ENCODE measurements at regions not wholly inside any gene's neighbourhood (a gene's known extent, or its start where the extent isn't known, plus 50 kb on each side); places are given as distances from the start of the nearest gene placed in this dataset.

DNA sequence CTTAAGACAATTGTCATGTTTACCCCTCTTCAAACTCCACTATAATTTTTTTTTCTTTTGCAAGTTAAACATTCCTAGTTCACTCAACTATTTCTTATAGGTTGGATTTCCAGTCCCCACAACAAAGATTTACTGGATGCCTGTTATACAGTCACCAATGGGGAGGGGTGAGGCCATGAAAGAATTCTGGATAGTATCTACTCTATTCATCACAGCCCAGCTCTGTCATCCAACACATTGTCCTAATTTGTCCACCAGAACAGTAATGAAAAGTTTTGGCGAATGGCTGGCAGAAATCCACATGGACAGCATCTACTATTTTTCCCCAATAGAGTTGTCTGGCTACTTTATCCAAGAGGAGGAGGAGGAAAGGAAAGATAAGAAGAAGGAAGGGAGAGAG is 192.7 kb upstream of the S100G start:
- no peak overlapping the region for H3K4me3 ChIP-seq
- TF ChIP-seq, protein P1, sequence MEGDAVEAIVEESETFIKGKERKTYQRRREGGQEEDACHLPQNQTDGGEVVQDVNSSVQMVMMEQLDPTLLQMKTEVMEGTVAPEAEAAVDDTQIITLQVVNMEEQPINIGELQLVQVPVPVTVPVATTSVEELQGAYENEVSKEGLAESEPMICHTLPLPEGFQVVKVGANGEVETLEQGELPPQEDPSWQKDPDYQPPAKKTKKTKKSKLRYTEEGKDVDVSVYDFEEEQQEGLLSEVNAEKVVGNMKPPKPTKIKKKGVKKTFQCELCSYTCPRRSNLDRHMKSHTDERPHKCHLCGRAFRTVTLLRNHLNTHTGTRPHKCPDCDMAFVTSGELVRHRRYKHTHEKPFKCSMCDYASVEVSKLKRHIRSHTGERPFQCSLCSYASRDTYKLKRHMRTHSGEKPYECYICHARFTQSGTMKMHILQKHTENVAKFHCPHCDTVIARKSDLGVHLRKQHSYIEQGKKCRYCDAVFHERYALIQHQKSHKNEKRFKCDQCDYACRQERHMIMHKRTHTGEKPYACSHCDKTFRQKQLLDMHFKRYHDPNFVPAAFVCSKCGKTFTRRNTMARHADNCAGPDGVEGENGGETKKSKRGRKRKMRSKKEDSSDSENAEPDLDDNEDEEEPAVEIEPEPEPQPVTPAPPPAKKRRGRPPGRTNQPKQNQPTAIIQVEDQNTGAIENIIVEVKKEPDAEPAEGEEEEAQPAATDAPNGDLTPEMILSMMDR (IDR thresholded peaks at IDR 0.05; ENCODE audit: borderline replicate concordance): no peak
- H3K27ac ChIP-seq (replicated peaks): no peak overlapping the region
- no peaks in the 10 kb centered on the region for H3K4me1 ChIP-seq
- intact Hi-C loops (cut with micrococcal nuclease): no loop called here
- no peaks in the 10 kb centered on the region for H3K9me3 ChIP-seq (replicated peaks)
- H3K27me3 ChIP-seq (ENCODE audit: low read depth): no peaks in the 10 kb centered on the region
- no peak for DNase-seq
- no peaks in the 10 kb centered on the region for H3K36me3 ChIP-seq

DNA sequence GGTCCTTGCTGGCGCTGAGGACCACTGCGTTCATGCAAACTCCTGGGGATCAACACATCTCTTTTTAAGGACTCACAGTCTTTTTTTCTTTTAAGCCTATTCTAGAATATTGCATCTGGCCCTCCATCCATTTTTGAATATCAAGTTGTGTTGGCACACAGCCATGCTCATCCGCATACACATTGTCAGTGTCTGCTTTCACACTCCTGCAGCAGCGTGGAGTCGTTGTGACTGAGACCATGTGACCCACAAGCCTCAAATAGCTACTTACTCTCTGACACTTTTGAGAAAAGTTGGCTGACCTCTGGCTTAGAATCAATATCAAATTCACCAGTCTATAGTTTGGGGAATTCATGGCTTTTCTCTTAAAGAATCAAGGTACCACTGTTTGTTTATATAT is 191.8 kb upstream of the S100G start:
- no peaks in the 10 kb centered on the region for H3K4me1 ChIP-seq
- intact Hi-C loops (cut with micrococcal nuclease): no loop called here
- no peak for DNase-seq
- H3K9me3 ChIP-seq (replicated peaks): no peaks in the 10 kb centered on the region
- no peaks in the 10 kb centered on the region for H3K36me3 ChIP-seq
- TF ChIP-seq, protein P1 (IDR thresholded peaks at IDR 0.05; ENCODE audit: borderline replicate concordance): no peak
- no peak overlapping the region for H3K4me3 ChIP-seq
- no peaks in the 10 kb centered on the region for H3K27me3 ChIP-seq (ENCODE audit: low read depth)
- H3K27ac ChIP-seq (replicated peaks): no peak overlapping the region

DNA sequence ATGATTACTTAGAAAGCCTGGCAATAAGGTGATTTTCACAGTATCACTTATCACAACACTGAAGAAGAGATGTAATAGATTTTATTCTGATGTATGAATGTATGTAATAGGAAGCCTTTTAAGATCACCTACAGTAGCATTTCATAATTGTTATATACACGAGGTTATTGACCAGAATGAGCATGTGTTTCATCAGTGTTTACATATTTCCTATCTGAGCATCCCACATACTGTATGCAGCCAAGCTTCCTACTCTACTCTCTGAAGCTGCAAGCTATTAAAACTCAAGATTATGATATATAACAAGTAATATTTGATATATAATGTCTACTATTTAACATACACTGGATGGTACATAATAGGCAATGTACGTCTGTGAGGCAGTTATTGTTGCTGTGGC is 190.9 kb upstream of the S100G start:
- intact Hi-C loops (cut with micrococcal nuclease): no loop called here
- Histone ChIP-seq H3K4me1 (no peaks in the 10 kb centered on the region), H3K4me3 (no peak overlapping the region), H3K27me3 (ENCODE audit: low read depth) (no peaks in the 10 kb centered on the region), H3K27ac (replicated peaks) (no peak overlapping the region), H3K9me3 (replicated peaks) (no peaks in the 10 kb centered on the region), H3K36me3 (no peaks in the 10 kb centered on the region)
- TF ChIP-seq, protein P1 (IDR thresholded peaks at IDR 0.05; ENCODE audit: borderline replicate concordance): no peak
- no peak for DNase-seq

DNA sequence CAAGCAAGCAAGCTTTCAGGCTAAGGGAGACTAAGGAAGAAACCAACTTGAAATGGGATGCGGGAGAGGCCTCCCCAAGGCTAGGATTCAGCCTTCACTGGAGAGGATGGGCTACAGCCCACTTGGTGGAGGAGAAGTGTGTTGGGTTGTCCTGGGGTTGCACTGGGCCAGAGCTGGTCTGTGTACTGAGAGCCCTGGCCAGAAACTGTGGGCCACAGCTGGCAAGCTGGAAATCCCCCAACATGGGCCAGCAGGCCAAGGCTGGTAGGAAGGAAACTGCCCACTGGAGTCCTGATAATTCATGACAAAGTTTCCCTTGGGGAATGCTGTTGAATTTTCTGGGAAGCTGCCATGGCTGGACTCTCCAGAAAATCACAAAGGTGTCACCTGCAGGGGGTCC is 188.0 kb upstream of the S100G start:
- no peak for DNase-seq
- Histone ChIP-seq H3K9me3 (replicated peaks) (no peaks in the 10 kb centered on the region), H3K27me3 (ENCODE audit: low read depth) (no peaks in the 10 kb centered on the region), H3K4me1 (no peaks in the 10 kb centered on the region), H3K27ac (replicated peaks) (no peak overlapping the region), H3K4me3 (no peak overlapping the region), H3K36me3 (no peaks in the 10 kb centered on the region)
- intact Hi-C loops (cut with micrococcal nuclease): no loop called here
- TF ChIP-seq, protein P1 (IDR thresholded peaks at IDR 0.05; ENCODE audit: borderline replicate concordance): no peak

DNA sequence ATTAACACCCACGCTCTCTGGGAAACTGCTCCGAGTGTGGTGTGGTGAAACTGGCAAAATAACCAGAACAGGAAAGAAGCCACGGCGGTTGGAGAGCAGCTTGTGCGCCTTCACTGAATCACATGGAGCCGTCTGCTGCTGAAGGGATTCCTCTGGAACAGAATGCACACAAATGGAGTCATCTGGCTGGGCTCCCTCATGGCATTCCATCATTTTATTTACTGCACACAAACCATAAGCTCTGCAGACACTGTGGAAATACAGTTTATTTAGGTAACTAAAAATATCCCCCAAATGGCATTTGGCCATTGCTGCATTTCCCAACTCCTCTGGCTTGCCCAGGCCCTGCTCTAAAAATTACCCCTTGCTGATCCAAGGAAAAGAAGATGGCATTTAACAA is 187.0 kb upstream of the S100G start:
- Histone ChIP-seq H3K27me3 (ENCODE audit: low read depth) (no peaks in the 10 kb centered on the region), H3K27ac (replicated peaks) (no peak overlapping the region), H3K9me3 (replicated peaks) (no peaks in the 10 kb centered on the region), H3K36me3 (no peaks in the 10 kb centered on the region), H3K4me3 (no peak overlapping the region), H3K4me1 (no peaks in the 10 kb centered on the region)
- intact Hi-C loops (cut with micrococcal nuclease): no loop called here
- TF ChIP-seq, protein P1 (IDR thresholded peaks at IDR 0.05; ENCODE audit: borderline replicate concordance): no peak
- DNase-seq: no peak

DNA sequence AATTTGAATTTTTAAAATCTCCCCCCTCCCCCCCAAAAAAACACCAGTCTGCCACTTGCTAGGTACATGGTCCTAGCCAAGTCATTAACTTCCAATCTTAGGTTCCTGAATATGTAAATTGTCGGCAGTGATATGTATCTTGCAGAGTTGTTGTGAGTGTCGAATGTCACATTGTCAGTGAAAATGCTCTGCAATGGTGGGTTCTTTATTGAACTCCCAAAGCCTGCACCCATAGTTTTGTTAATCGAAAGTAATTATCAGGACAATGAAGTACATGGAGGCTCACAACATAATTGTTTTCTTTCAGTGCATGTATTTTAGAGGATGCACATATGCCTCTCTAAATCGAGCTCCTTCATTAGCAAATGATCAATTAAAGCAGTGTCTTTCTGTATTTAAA is 185.6 kb upstream of the S100G start:
- H3K4me3 ChIP-seq: no peak overlapping the region
- TF ChIP-seq, protein P1 (IDR thresholded peaks at IDR 0.05; ENCODE audit: borderline replicate concordance): no peak
- intact Hi-C loops (cut with micrococcal nuclease): no loop called here
- H3K9me3 ChIP-seq (replicated peaks): no peaks in the 10 kb centered on the region
- H3K27ac ChIP-seq (replicated peaks): no peak overlapping the region
- H3K27me3 ChIP-seq (ENCODE audit: low read depth): no peaks in the 10 kb centered on the region
- H3K36me3 ChIP-seq: no peaks in the 10 kb centered on the region
- H3K4me1 ChIP-seq: no peaks in the 10 kb centered on the region
- no peak for DNase-seq
